ENCODE measurements at regions not wholly inside any gene's neighbourhood (a gene's known extent, or its start where the extent isn't known, plus 50 kb on each side); places are given as distances from the start of the nearest gene placed in this dataset.

DNA sequence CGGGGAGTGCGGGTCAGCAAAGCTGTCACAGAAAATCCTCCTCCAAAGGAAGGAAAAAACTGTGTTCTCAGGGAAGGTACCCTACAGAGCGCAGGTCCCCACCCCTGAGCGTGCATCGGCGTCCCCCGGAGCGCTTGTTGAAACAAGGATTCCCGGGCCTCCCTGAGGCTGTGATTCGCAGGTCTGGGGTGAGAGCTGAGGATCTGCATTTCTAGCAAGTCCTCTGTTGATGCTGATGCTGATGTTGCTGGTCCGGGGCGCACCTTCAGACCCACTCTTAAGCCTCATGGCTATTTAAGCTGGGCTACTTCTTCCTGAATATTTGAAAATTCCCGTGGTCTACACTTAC lies 226.2 kb upstream of the IGF1R start:
- TF ChIP-seq CTCF (IDR thresholded peaks at IDR 0.05 in 2 of 3, conservative IDR thresholded peaks at IDR 0.05 in 1 of 3; ENCODE audit: insufficient read depth in 2 of 3, low read depth in 1 of 3, low read length in 3 of 3) (no peak), OTX1 (CRISPR knock-in tag; IDR thresholded peaks at IDR 0.05) (no peak), KAT8 (IDR thresholded peaks at IDR 0.05; ENCODE audit: low read depth) (no peak), EZH2 (IDR thresholded peaks at IDR 0.05; ENCODE audit: borderline replicate concordance, low read depth, low read length) (no peak), MBD1 (CRISPR knock-in tag; IDR thresholded peaks at IDR 0.05) (no peak)
- TF ChIP-seq, protein P1, sequence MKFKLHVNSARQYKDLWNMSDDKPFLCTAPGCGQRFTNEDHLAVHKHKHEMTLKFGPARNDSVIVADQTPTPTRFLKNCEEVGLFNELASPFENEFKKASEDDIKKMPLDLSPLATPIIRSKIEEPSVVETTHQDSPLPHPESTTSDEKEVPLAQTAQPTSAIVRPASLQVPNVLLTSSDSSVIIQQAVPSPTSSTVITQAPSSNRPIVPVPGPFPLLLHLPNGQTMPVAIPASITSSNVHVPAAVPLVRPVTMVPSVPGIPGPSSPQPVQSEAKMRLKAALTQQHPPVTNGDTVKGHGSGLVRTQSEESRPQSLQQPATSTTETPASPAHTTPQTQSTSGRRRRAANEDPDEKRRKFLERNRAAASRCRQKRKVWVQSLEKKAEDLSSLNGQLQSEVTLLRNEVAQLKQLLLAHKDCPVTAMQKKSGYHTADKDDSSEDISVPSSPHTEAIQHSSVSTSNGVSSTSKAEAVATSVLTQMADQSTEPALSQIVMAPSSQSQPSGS (CRISPR knock-in tag; IDR thresholded peaks at IDR 0.05): no peak
